WTC11 (cell line): ENCODE measurements at regions not wholly inside any gene's neighbourhood (a gene's known extent, or its start where the extent isn't known, plus 50 kb on each side); places are given as distances from the start of the nearest gene placed in this dataset.

ENCODE experiments used
- ATAC-seq: fragments of 200-7000 bp; cut with Tn5 transposase; 2 replicates; pipeline ENCODE4 v1.10.0; 2021; ENCODE audit warnings: mild to moderate bottlenecking, moderate library complexity
- CTCF ChIA-PET: fragments of 300-600 bp; sonication (Branson Sonifier 250); formaldehyde crosslinking; loops from one replicate; lab custom pipeline; 2021; ENCODE audit warnings: antibody characterized with exemption; lab: Charles Lee
- POLR2A ChIA-PET: fragments of 350-600 bp; sonication (Branson Sonifier 250); formaldehyde crosslinking; loops from one replicate; lab custom pipeline; 2021; ENCODE audit warnings: antibody characterized with exemption; lab: Charles Lee
- DNase-seq: peaks from one replicate; pipeline ENCODE4 v3.0.0; 2021; ENCODE audit warnings: low spot score
- H3K27ac Mint-ChIP-seq: 2 replicates; pipeline ENCODE4 v1.8.0; 2021; ENCODE audit warnings: mixed read lengths
- H3K27me3 Mint-ChIP-seq: 2 replicates; pipeline ENCODE4 v1.8.0; 2021; ENCODE audit warnings: low read depth, mild to moderate bottlenecking, moderate library complexity, mixed read lengths
- H3K36me3 Mint-ChIP-seq: 2 replicates; pipeline ENCODE4 v1.8.0; 2021; ENCODE audit warnings: mixed read lengths
- H3K4me1 Mint-ChIP-seq: 2 replicates; pipeline ENCODE4 v1.8.0; 2022; ENCODE audit warnings: mixed read lengths
- H3K4me3 Mint-ChIP-seq: 2 replicates; pipeline ENCODE4 v1.8.0; 2021; ENCODE audit warnings: mild to moderate bottlenecking, moderate library complexity, mixed read lengths
- H3K9me3 Mint-ChIP-seq: 2 replicates; pipeline ENCODE4 v1.8.0; 2021; ENCODE audit warnings: mixed read lengths
- ATF6 ChIP-seq: sonication (generic); formaldehyde crosslinking; IDR thresholded peaks from 2 replicates; pipeline ENCODE4 v1.8.1; 2023; ENCODE audit warnings: mild to moderate bottlenecking, missing genetic modification reagents
- CREB1 ChIP-seq: sonication (generic); formaldehyde crosslinking; IDR thresholded peaks from 2 replicates; pipeline ENCODE4 v1.8.0; 2023; ENCODE audit warnings: mild to moderate bottlenecking, missing genetic modification reagents
- ETV6 ChIP-seq: sonication (generic); formaldehyde crosslinking; IDR thresholded peaks from 2 replicates; pipeline ENCODE4 v1.8.1; 2022; ENCODE audit warnings: mild to moderate bottlenecking, missing genetic modification reagents
- FOXJ3 ChIP-seq: sonication (generic); formaldehyde crosslinking; IDR thresholded peaks from 2 replicates; pipeline ENCODE4 v1.9.0; 2021; ENCODE audit warnings: missing genetic modification reagents, mild to moderate bottlenecking, borderline replicate concordance
- KAT7 ChIP-seq: sonication (generic); formaldehyde crosslinking; IDR thresholded peaks from 2 replicates; pipeline ENCODE4 v1.8.1; 2023; ENCODE audit warnings: missing genetic modification reagents, mild to moderate bottlenecking, borderline replicate concordance
- NR2C2 ChIP-seq: sonication (generic); formaldehyde crosslinking; IDR thresholded peaks from 2 replicates; pipeline ENCODE4 v1.8.0; 2022; ENCODE audit warnings: mild to moderate bottlenecking, missing genetic modification reagents
- TCF7 ChIP-seq: sonication (generic); formaldehyde crosslinking; IDR thresholded peaks from 2 replicates; pipeline ENCODE4 v1.8.0; 2022; ENCODE audit warnings: mild to moderate bottlenecking, low read depth, missing genetic modification reagents, moderate library complexity
- ZBTB21 ChIP-seq: sonication (generic); formaldehyde crosslinking; IDR thresholded peaks from 2 replicates; pipeline ENCODE4 v1.8.1; 2023; ENCODE audit warnings: mild to moderate bottlenecking, missing genetic modification reagents, borderline replicate concordance
- ZNF121 ChIP-seq: sonication (generic); formaldehyde crosslinking; IDR thresholded peaks from 2 replicates; pipeline ENCODE4 v1.8.0; 2023; ENCODE audit warnings: missing genetic modification reagents
- ZNF263 ChIP-seq: sonication (generic); formaldehyde crosslinking; IDR thresholded peaks from 2 replicates; pipeline ENCODE4 v1.8.1; 2022; ENCODE audit warnings: low read depth, mild to moderate bottlenecking, moderate library complexity, missing genetic modification reagents
- ZNF281 ChIP-seq: sonication (generic); formaldehyde crosslinking; IDR thresholded peaks from 2 replicates; pipeline ENCODE4 v1.8.0; 2023; ENCODE audit warnings: mild to moderate bottlenecking, missing genetic modification reagents
- ZNF317 ChIP-seq: sonication (generic); formaldehyde crosslinking; IDR thresholded peaks from 2 replicates; pipeline ENCODE4 v1.8.1; 2023; ENCODE audit warnings: low read depth, mild to moderate bottlenecking, moderate library complexity, missing genetic modification reagents, borderline replicate concordance
- ZNF416 ChIP-seq: fragments of 250-450 bp; sonication (Bioruptor Pico); IDR thresholded peaks from 2 replicates; pipeline ENCODE4 v1.9.0; 2021; ENCODE audit warnings: mild to moderate bottlenecking, inconsistent platforms
- ZNF532 ChIP-seq: fragments of 250-450 bp; sonication (Bioruptor Pico); IDR thresholded peaks from 2 replicates; pipeline ENCODE4 v1.9.0; 2021; ENCODE audit warnings: mild to moderate bottlenecking, borderline replicate concordance
- TF ChIP-seq, protein P1 (sequence below): sonication (generic); formaldehyde crosslinking; IDR thresholded peaks from 2 replicates; pipeline ENCODE4 v1.8.1; 2023; ENCODE audit warnings: mild to moderate bottlenecking, missing genetic modification reagents, borderline replicate concordance
- TF ChIP-seq, protein P2 (sequence below): sonication (generic); formaldehyde crosslinking; IDR thresholded peaks from 2 replicates; pipeline ENCODE4 v1.8.0; 2022; ENCODE audit warnings: mild to moderate bottlenecking, missing genetic modification reagents
- TF ChIP-seq, protein P3 (sequence below): sonication (generic); formaldehyde crosslinking; IDR thresholded peaks from 2 replicates; pipeline ENCODE4 v1.8.0; 2022; ENCODE audit warnings: mild to moderate bottlenecking, missing genetic modification reagents

GRCh38 chr11:70497536-70498075 lies 99.3 kb downstream of the CTTN start (continued):
- TF ChIP-seq ZNF281 (CRISPR knock-in tag), result no peak

DNA sequence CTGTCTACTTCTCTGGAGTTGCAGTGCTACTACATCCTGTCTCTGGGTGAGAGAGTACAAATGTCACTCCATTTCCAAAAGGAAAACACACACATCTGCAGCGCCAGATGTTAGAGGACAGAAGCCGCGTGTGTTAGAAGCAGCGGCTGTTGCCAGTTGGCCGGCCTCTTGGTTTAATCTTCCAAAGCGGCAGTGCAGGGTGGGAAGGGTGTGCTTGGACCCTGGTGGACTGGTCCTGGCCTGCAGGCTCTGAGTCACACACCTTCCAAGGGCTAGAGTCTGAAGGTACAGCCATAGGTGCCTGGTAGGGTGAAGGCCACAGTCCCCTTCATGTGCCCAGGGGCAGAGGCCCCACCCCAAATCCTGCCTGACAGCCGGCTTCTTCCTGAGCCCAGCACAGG lies 99.8 kb downstream of the CTTN start:
- Mint-ChIP-seq H3K27ac (no peak overlapping the region), H3K9me3 (no peaks in the 10 kb centered on the region), H3K4me1 (no peaks in the 10 kb centered on the region), H3K27me3 (no peaks in the 10 kb centered on the region), H3K4me3 (no peak overlapping the region), H3K36me3 (no peaks in the 10 kb centered on the region; the same call in 1 of the 2 replicates)
- ATAC-seq (no peak), DNase-seq (no peak)
- ChIA-PET CTCF (no interaction called here), POLR2A (no interaction called here)
- TF ChIP-seq, protein P1, sequence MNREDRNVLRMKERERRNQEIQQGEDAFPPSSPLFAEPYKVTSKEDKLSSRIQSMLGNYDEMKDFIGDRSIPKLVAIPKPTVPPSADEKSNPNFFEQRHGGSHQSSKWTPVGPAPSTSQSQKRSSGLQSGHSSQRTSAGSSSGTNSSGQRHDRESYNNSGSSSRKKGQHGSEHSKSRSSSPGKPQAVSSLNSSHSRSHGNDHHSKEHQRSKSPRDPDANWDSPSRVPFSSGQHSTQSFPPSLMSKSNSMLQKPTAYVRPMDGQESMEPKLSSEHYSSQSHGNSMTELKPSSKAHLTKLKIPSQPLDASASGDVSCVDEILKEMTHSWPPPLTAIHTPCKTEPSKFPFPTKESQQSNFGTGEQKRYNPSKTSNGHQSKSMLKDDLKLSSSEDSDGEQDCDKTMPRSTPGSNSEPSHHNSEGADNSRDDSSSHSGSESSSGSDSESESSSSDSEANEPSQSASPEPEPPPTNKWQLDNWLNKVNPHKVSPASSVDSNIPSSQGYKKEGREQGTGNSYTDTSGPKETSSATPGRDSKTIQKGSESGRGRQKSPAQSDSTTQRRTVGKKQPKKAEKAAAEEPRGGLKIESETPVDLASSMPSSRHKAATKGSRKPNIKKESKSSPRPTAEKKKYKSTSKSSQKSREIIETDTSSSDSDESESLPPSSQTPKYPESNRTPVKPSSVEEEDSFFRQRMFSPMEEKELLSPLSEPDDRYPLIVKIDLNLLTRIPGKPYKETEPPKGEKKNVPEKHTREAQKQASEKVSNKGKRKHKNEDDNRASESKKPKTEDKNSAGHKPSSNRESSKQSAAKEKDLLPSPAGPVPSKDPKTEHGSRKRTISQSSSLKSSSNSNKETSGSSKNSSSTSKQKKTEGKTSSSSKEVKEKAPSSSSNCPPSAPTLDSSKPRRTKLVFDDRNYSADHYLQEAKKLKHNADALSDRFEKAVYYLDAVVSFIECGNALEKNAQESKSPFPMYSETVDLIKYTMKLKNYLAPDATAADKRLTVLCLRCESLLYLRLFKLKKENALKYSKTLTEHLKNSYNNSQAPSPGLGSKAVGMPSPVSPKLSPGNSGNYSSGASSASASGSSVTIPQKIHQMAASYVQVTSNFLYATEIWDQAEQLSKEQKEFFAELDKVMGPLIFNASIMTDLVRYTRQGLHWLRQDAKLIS, result no peak
- TF ChIP-seq, protein P2, sequence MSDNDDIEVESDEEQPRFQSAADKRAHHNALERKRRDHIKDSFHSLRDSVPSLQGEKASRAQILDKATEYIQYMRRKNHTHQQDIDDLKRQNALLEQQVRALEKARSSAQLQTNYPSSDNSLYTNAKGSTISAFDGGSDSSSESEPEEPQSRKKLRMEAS (CRISPR knock-in tag), result no peak
- TF ChIP-seq ZNF281 (CRISPR knock-in tag), result no peak
- TF ChIP-seq FOXJ3 (CRISPR knock-in tag), result no peak
- TF ChIP-seq TCF7 (CRISPR knock-in tag), result no peak
- TF ChIP-seq, protein P3, sequence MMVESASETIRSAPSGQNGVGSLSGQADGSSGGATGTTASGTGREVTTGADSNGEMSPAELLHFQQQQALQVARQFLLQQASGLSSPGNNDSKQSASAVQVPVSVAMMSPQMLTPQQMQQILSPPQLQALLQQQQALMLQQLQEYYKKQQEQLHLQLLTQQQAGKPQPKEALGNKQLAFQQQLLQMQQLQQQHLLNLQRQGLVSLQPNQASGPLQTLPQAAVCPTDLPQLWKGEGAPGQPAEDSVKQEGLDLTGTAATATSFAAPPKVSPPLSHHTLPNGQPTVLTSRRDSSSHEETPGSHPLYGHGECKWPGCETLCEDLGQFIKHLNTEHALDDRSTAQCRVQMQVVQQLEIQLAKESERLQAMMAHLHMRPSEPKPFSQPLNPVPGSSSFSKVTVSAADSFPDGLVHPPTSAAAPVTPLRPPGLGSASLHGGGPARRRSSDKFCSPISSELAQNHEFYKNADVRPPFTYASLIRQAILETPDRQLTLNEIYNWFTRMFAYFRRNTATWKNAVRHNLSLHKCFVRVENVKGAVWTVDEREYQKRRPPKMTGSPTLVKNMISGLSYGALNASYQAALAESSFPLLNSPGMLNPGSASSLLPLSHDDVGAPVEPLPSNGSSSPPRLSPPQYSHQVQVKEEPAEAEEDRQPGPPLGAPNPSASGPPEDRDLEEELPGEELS, result no peak
- no peak for TF ChIP-seq ETV6 (CRISPR knock-in tag)
- TF ChIP-seq ZNF317 (CRISPR knock-in tag), result no peak
- no peak for TF ChIP-seq ZBTB21
- no peak for TF ChIP-seq CREB1 (CRISPR knock-in tag)
- no peak for TF ChIP-seq ZNF416
- no peak for TF ChIP-seq NR2C2 (CRISPR knock-in tag)
- TF ChIP-seq ZNF263 (CRISPR knock-in tag), result no peak
- no peak for TF ChIP-seq KAT7 (CRISPR knock-in tag)
- TF ChIP-seq ATF6 (CRISPR knock-in tag), result no peak
- no peak for TF ChIP-seq ZNF532 (CRISPR knock-in tag)
- no peak for TF ChIP-seq ZNF121 (CRISPR knock-in tag)
